Endothelial cell of umbilical vein (primary cell): ENCODE measurements at regions not wholly inside any gene's neighbourhood (a gene's known extent, or its start where the extent isn't known, plus 50 kb on each side); places are given as distances from the start of the nearest gene placed in this dataset.

ENCODE experiments used
- BruUV-seq: library from RNA; stranded (reverse); fragments of 400-500 nt; replicated peaks from 2 replicates; lab custom pipeline; 2021; lab: Mats Ljungman, UMichigan
- CTCF ChIA-PET: fragments of 300-600, 350-600 bp; sonication (Branson Sonifier 250); formaldehyde crosslinking; loops from one replicate; lab custom pipeline; 2021; ENCODE audit warnings: antibody characterized with exemption, inconsistent platforms; lab: Charles Lee
- POLR2A ChIA-PET: fragments of 300-600, 350-600 bp; sonication (Branson Sonifier 250); formaldehyde crosslinking; loops from one replicate; lab custom pipeline; 2021; ENCODE audit warnings: antibody characterized with exemption, inconsistent platforms; lab: Charles Lee
- DNase-seq: peaks from one replicate; pipeline ENCODE4 v3.0.0-alpha.2; 2011; ENCODE audit warnings: low read depth, low spot score
- FAIRE-seq: peaks from 2 replicates; lab custom pipeline; 2011; peaks lifted over from hg19 to GRCh38; lab: Jason Lieb, UNC
- H2AFZ ChIP-seq: 2 replicates; pipeline ENCODE4 v1.6.0; 2012; ENCODE audit warnings: low read depth, low read length, control low read depth, inconsistent platforms
- H3K27ac ChIP-seq: 2 replicates; pipeline ENCODE4 v1.5.1; 2011; ENCODE audit warnings: low read depth, mild to moderate bottlenecking, control low read depth, low read length, moderate library complexity; ENCODE audit not compliant: insufficient read depth
- H3K27me3 ChIP-seq, 2 experiments: 2 replicates each; pipeline versions ENCODE4 v1.6.0 to v1.6.1; 2011; ENCODE audit warnings: low read length in 2 of 2, mixed read lengths in 1 of 2; ENCODE audit not compliant: control insufficient read depth in 2 of 2, insufficient read depth in 2 of 2
- H3K36me3 ChIP-seq, 2 experiments: 2 replicates in 1 of 2; 3 replicates in 1 of 2; pipeline ENCODE4 v1.5.1; 2011; ENCODE audit warnings: low read length in 2 of 2, mild to moderate bottlenecking in 1 of 2, moderate library complexity in 1 of 2; ENCODE audit not compliant: control insufficient read depth in 2 of 2, insufficient read depth in 2 of 2; ENCODE audit errors: extremely low read depth in 1 of 2
- H3K4me1 ChIP-seq: 3 replicates; pipeline ENCODE4 v1.5.1; 2011; ENCODE audit warnings: mild to moderate bottlenecking, low read length; ENCODE audit not compliant: control insufficient read depth, insufficient read depth; ENCODE audit errors: extremely low read depth
- H3K4me2 ChIP-seq: 2 replicates; pipeline ENCODE4 v1.6.1; 2011; ENCODE audit warnings: low read length, control low read depth, mixed read lengths; ENCODE audit not compliant: insufficient read depth
- H3K4me3 ChIP-seq, 3 experiments: fragments of 200-600 bp in 1 of 3; sonication (generic), shearing (Covaris generic) in 1 of 3; replicated peaks in 1 of 3; 2 replicates each; pipeline ENCODE4 v1.5.1; 2011 to 2016; ENCODE audit warnings: control low read depth in 3 of 3, low read length in 3 of 3, mild to moderate bottlenecking in 2 of 3, inconsistent platforms in 1 of 3, low read depth in 1 of 3, moderate library complexity in 1 of 3; ENCODE audit not compliant: insufficient read depth in 1 of 3
- H3K79me2 ChIP-seq: 2 replicates; pipeline ENCODE4 v1.6.0; 2012; ENCODE audit warnings: low read length, inconsistent platforms; ENCODE audit not compliant: control insufficient read depth, insufficient read depth
- H3K9ac ChIP-seq: replicated peaks from 2 replicates; pipeline ENCODE3; 2011; ENCODE audit warnings: low read length, control low read depth; ENCODE audit not compliant: insufficient read depth; ENCODE audit errors: extremely low read depth
- H3K9me1 ChIP-seq: replicated peaks from 3 replicates; pipeline ENCODE4 v1.6.0; 2011; ENCODE audit warnings: mild to moderate bottlenecking, low read length; ENCODE audit not compliant: control insufficient read depth, insufficient read depth; ENCODE audit errors: extremely low read depth
- H3K9me3 ChIP-seq: replicated peaks from 2 replicates; pipeline ENCODE4 v1.5.1; 2012; ENCODE audit warnings: low read length, inconsistent platforms; ENCODE audit not compliant: control insufficient read depth, insufficient read depth
- H4K20me1 ChIP-seq: replicated peaks from 2 replicates; pipeline ENCODE3; 2011; ENCODE audit warnings: mild to moderate bottlenecking, low read length; ENCODE audit not compliant: control insufficient read depth, insufficient read depth; ENCODE audit errors: extremely low read depth
- CTCF ChIP-seq, 2 donors: IDR thresholded peaks; 1 replicate in 1 of 2; 2 replicates in 1 of 2; pipeline ENCODE4 v1.5.1; 2011; ENCODE audit warnings: low read length in 2 of 2, mild to moderate bottlenecking in 2 of 2, moderate library complexity in 2 of 2, control low read depth in 1 of 2, inconsistent platforms in 1 of 2, low read depth in 1 of 2; ENCODE audit not compliant: insufficient read depth in 1 of 2; ENCODE audit errors: extremely low read depth in 1 of 2
- EZH2 ChIP-seq: IDR thresholded peaks from 2 replicates; pipeline ENCODE4 v1.6.1; 2012; ENCODE audit warnings: borderline replicate concordance, low read depth, mild to moderate bottlenecking, moderate library complexity, low read length, inconsistent platforms; ENCODE audit not compliant: severe bottlenecking
- FOS ChIP-seq: IDR thresholded peaks from 2 replicates; pipeline ENCODE4 v1.6.1; 2011; ENCODE audit warnings: mild to moderate bottlenecking, low read length, moderate library complexity, borderline replicate concordance; ENCODE audit not compliant: insufficient read depth
- GATA2 ChIP-seq: IDR thresholded peaks from 2 replicates; pipeline ENCODE4 v1.7.0; 2011; ENCODE audit warnings: low read depth, mild to moderate bottlenecking, moderate library complexity, mixed read lengths, low read length; ENCODE audit not compliant: insufficient read length, insufficient read depth
- JUN ChIP-seq: IDR thresholded peaks from 2 replicates; pipeline ENCODE4 v1.6.1; 2011; ENCODE audit warnings: borderline replicate concordance, low read depth; ENCODE audit not compliant: insufficient read length, insufficient read depth
- MAX ChIP-seq: IDR thresholded peaks from 2 replicates; pipeline ENCODE4 v1.6.1; 2011; ENCODE audit not compliant: insufficient read depth, insufficient read length
- MYC ChIP-seq: IDR thresholded peaks from one replicate; pipeline ENCODE4 v1.6.1; 2011; ENCODE audit warnings: mild to moderate bottlenecking, low read depth, low read length
- POLR2A ChIP-seq: IDR thresholded peaks from 2 replicates; pipeline ENCODE4 v1.6.1; 2012; ENCODE audit warnings: low read depth, mild to moderate bottlenecking, control low read depth, low read length
- POLR2AphosphoS5 ChIP-seq: IDR thresholded peaks from 2 replicates; pipeline ENCODE4 v1.6.1; 2012; ENCODE audit warnings: low read depth, mild to moderate bottlenecking, control low read depth, low read length, moderate library complexity; ENCODE audit not compliant: insufficient read depth
- dilution Hi-C: fragments of 300-500 bp; cut with MboI; formaldehyde crosslinking; loops from one replicate; pipeline ENCODE4 v1.15.0; 2019; ENCODE audit warnings: low sequenced_read_pairs; ENCODE audit not compliant: extremely low pct_ligation_motif_present
- intact Hi-C: fragments of 100-400 bp; cut with micrococcal nuclease; formaldehyde crosslinking; loops from one replicate; pipeline ENCODE4 v1.10.0; 2022

- TF ChIP-seq POLR2AphosphoS5 (no peak), FOS (no peak), CTCF (IDR thresholded peaks at IDR 0.05; ENCODE audit: extremely low read depth in 1 of 2, insufficient read depth in 1 of 2, low read depth in 1 of 2, low read length in 2 of 2) (no peak), MAX (no peak), JUN (no peak), MYC (no peak), POLR2A (no peak), EZH2 (no peak), GATA2 (no peak)
- intact Hi-C loops, result no loop called here
- Histone ChIP-seq H4K20me1 (no peaks in the 10 kb centered on the region), H3K4me1 (no peaks in the 10 kb centered on the region), H3K4me2 (no peak overlapping the region), H3K27ac (no peak overlapping the region), H3K36me3 (no peaks in the 10 kb centered on the region), H3K9ac (no peak overlapping the region), H3K27me3 (no peaks in the 10 kb centered on the region), H3K9me1 (no peaks in the 10 kb centered on the region), H2AFZ (no peak overlapping the region), H3K9me3 (no peaks in the 10 kb centered on the region), H3K4me3 (no peak overlapping the region), H3K79me2 (no peaks in the 10 kb centered on the region)
- BruUV-seq, result no TSS peak
- DNase-seq (no peak), FAIRE-seq (no peak)
- dilution Hi-C loops, result no loop called here
- ChIA-PET POLR2A (no interaction called here), CTCF (no interaction called here)
These were observed 112.6 kb upstream of the FAM9A start for GRCh38 chrX:8913655-8914409.
